VCaP (cell line): ENCODE measurements at regions not wholly inside any gene's neighbourhood (a gene's known extent, or its start where the extent isn't known, plus 50 kb on each side); places are given as distances from the start of the nearest gene placed in this dataset.

Experiments
- H3K27ac ChIP-seq: fragments of 450-650 bp; 2 replicates; pipeline ENCODE4 v1.5.1; 2017
- TF ChIP-seq, protein P1 (sequence below): fragments of 450-650 bp; conservative IDR thresholded peaks from 2 replicates; pipeline ENCODE4 v1.5.1; 2017; ENCODE audit warnings: mild to moderate bottlenecking, moderate library complexity

DNA sequence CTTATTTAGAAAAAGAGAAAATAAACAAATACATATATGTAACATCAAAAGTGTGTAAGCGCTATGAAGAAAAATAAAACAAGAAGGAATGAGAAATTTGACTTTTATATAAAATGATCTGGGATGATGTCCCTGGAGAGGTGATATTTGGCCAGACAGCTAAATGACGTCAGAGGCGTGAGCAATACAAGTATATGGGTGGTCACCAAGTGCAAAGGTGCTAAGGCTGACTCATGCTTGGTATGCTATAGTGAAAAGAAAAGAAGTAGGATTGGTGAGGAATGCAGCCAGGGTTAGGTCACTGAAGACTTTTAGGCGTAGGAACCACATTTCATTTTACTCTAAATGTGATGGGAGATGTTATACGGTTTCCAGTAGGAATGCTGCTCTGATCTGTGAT is 1049.1 kb upstream of the TENM3 start:
- TF ChIP-seq, protein P1, sequence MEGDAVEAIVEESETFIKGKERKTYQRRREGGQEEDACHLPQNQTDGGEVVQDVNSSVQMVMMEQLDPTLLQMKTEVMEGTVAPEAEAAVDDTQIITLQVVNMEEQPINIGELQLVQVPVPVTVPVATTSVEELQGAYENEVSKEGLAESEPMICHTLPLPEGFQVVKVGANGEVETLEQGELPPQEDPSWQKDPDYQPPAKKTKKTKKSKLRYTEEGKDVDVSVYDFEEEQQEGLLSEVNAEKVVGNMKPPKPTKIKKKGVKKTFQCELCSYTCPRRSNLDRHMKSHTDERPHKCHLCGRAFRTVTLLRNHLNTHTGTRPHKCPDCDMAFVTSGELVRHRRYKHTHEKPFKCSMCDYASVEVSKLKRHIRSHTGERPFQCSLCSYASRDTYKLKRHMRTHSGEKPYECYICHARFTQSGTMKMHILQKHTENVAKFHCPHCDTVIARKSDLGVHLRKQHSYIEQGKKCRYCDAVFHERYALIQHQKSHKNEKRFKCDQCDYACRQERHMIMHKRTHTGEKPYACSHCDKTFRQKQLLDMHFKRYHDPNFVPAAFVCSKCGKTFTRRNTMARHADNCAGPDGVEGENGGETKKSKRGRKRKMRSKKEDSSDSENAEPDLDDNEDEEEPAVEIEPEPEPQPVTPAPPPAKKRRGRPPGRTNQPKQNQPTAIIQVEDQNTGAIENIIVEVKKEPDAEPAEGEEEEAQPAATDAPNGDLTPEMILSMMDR = no peak
- H3K27ac ChIP-seq = no peak overlapping the region

DNA sequence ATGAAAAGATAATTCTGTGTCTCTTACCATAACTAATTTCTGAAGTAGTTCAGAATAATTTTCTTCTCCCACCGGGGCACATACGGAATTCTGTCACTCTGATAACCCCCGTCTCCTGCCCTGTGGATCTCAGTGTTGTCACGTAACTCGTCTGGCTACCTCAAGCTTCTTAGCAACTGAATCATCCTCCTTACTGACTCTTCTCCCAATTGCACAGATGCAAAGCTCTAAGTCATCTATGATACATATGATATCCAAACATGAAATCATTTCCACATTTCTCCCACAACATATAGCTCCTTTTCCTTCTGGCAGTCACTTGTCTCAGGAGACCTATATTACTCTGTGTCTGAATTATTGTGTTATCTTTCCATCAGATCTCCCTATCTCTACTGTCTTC is 1043.1 kb upstream of the TENM3 start:
- TF ChIP-seq, protein P1 = no peak
- no peak overlapping the region for H3K27ac ChIP-seq

DNA sequence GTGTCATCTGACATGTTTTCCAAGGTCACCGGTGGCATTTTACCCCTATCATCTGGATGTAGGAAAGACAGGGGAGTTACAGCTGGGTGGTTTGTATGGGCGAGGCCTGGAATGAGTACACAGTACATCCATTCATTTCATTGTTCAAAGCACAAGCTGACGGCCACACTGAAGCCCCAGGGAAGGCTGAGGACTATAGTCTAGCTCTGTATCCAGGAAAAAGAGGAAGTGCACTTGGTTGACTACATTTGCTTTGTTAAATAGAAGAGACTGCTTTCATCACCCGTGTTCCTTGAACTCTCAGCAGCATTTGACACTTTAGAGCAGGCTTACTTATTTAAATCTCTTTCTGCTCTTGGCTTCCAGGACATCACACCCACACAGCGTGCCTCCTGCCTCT is 1041.0 kb upstream of the TENM3 start:
- TF ChIP-seq, protein P1 = no peak
- H3K27ac ChIP-seq = no peak overlapping the region

DNA sequence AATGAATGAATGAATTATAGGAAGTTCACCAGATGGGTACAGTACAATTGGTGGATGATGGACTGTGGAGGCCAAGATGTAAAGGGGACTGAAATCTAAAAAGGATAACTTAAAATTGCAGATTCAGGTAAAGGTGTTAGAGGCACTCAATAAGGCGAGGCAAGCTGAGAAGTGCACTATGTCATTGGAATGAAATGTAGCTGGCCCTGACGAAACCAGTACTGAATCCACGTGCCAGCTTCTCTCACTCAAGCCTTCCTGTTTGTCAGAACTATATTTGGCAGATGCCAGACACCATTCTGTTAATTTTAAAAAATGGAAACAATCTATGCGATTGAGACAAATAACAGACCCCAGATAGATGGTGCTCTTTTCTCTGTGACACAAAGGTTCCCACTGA is 1039.1 kb upstream of the TENM3 start:
- no peak overlapping the region for H3K27ac ChIP-seq
- TF ChIP-seq, protein P1 = no peak

DNA sequence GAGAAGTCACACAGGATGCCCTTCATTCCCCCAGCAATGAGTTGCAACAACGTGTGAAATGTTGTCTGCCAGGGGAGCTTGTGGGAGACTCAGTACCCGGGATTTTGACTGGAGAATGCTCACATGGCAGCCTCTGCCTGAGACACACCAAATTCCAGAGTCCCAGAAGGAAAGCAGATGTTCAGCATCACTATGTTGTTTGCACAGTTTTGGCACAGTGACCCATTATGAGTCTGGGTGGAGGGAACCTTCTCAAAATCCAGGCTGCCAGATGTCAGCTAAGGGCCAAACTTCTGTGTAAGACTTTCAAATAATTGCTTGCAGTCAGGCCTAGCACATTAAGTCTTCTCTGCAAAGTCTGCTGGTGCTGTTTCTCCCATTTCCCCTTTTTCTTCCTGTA is 1029.7 kb upstream of the TENM3 start:
- H3K27ac ChIP-seq = no peak overlapping the region
- TF ChIP-seq, protein P1 = no peak

DNA sequence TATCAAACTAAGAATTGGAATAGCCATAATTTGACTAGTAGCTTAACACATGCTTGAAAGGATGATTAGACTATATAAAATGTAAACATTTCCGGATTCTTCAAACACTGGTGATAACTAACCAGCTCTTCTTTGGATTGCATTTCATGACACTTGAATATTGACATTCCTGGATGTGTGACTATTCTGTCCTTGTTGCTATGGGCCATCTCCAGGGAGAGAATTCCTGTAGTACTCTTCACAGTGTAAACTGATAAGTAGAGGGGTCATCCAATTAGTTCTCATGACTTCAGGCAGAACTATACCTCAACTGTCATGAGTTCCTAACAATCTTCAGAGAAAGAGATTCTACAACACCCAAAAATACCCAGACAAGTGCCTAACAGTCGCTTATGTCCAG is 1026.7 kb upstream of the TENM3 start:
- H3K27ac ChIP-seq = no peak overlapping the region
- TF ChIP-seq, protein P1 = no peak

DNA sequence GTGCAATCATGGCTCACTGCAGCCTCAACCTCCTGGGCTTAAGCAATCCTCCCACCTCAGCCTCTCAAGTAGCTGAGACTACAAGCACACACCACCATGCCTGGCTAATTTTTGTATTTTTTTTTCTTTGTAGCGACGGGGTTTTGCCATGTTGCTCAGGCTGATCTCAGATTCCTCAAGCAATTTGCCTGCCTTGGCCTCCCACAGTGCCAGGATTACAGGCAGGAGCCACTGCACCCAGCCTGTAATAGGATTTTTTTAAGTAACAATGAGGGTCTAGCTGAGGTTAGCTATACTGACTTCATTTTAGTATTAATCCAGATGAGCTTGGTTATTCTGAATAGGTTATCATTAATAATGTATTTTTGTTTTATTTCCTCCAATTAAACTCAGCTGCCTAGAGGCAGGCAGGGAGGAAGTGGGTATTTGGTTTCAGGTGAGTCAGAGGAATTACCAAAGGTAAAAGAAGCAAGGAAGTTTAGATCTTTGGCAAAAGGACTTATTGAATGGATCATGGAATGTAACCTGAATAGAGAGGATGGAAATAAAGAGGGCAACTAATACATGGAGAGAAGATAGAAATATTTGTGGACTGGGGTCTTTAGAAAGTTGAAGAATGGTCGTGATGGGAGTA is 1023.3 kb upstream of the TENM3 start:
- no peak overlapping the region for H3K27ac ChIP-seq
- TF ChIP-seq, protein P1 = no peak
